ENCODE measurements at regions not wholly inside any gene's neighbourhood (a gene's known extent, or its start where the extent isn't known, plus 50 kb on each side); places are given as distances from the start of the nearest gene placed in this dataset.

GRCh38 chr5:4772591-4772990 lies 367.5 kb upstream of the ADAMTS16 start:
- H3K36me3 ChIP-seq (ENCODE audit: low read depth), result no peaks in the 10 kb centered on the region
- H3K27ac ChIP-seq (ENCODE audit: poor library complexity, severe bottlenecking), result no peak overlapping the region
- no peak overlapping the region for H3K4me3 ChIP-seq (ENCODE audit: severe bottlenecking)
- ATAC-seq (ENCODE audit: low read depth), result no peak
- H3K27me3 ChIP-seq (ENCODE audit: insufficient read depth, poor library complexity, severe bottlenecking), result no peaks in the 10 kb centered on the region
- TF ChIP-seq, protein P1, sequence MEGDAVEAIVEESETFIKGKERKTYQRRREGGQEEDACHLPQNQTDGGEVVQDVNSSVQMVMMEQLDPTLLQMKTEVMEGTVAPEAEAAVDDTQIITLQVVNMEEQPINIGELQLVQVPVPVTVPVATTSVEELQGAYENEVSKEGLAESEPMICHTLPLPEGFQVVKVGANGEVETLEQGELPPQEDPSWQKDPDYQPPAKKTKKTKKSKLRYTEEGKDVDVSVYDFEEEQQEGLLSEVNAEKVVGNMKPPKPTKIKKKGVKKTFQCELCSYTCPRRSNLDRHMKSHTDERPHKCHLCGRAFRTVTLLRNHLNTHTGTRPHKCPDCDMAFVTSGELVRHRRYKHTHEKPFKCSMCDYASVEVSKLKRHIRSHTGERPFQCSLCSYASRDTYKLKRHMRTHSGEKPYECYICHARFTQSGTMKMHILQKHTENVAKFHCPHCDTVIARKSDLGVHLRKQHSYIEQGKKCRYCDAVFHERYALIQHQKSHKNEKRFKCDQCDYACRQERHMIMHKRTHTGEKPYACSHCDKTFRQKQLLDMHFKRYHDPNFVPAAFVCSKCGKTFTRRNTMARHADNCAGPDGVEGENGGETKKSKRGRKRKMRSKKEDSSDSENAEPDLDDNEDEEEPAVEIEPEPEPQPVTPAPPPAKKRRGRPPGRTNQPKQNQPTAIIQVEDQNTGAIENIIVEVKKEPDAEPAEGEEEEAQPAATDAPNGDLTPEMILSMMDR (IDR thresholded peaks at IDR 0.05; ENCODE audit: poor library complexity, severe bottlenecking), result no peak
- no peak for DNase-seq (ENCODE audit: low spot score)
- H3K9me3 ChIP-seq (ENCODE audit: severe bottlenecking), result no peaks in the 10 kb centered on the region
- H3K4me1 ChIP-seq (ENCODE audit: insufficient read depth, poor library complexity, severe bottlenecking), result no peaks in the 10 kb centered on the region

DNA sequence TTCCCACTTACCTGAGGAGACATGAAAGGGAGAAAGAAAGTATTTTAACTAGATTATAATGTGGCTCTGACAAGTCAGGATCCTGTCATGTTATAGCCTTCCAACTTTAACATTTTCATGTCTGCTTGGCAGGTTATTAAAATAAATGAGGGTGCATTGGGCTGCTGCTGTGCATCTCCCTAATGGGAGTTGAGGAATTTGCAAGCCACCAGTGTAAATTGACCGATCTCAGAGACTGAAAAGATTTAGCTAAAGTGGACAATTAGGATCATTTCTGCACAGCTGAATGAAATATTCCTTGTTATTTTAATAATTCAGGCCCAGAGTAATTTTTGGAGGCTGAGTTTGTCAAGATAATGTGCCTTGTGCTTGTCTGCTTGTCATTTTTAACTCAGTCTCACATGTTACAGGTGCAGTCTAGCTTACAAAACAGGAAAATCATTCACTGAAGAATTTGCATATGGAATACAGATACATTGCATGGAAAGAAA lies 366.3 kb upstream of the ADAMTS16 start:
- no peak for DNase-seq (ENCODE audit: low spot score)
- no peak for ATAC-seq (ENCODE audit: low read depth)
- Histone ChIP-seq H3K9me3 (ENCODE audit: severe bottlenecking) (no peaks in the 10 kb centered on the region), H3K27ac (ENCODE audit: poor library complexity, severe bottlenecking) (no peak overlapping the region), H3K4me1 (ENCODE audit: insufficient read depth, poor library complexity, severe bottlenecking) (no peaks in the 10 kb centered on the region), H3K4me3 (ENCODE audit: severe bottlenecking) (no peak overlapping the region), H3K27me3 (ENCODE audit: insufficient read depth, poor library complexity, severe bottlenecking) (no peaks in the 10 kb centered on the region), H3K36me3 (ENCODE audit: low read depth) (no peaks in the 10 kb centered on the region)
- TF ChIP-seq, protein P1 (IDR thresholded peaks at IDR 0.05; ENCODE audit: poor library complexity, severe bottlenecking), result no peak

DNA sequence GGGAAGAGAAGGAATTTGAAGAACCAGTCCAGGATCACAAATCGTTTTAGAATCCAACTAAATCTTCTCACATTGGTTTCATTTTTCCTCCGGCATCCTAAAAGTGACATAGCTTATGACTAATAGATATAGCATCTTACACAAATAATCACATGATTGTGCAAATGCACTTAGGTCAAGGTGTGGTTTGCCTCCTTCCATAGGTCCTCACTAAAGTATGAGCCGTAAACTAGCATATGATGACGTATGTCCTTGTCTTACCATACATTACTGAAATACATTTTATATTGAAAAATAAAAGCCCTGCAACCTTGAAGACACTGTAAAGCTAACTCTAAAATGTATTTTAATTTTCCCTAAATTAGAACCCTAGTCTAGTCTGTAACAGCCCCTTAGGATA lies 362.7 kb upstream of the ADAMTS16 start:
- H3K27me3 ChIP-seq (ENCODE audit: insufficient read depth, poor library complexity, severe bottlenecking), result no peaks in the 10 kb centered on the region
- DNase-seq (ENCODE audit: low spot score) (no peak), ATAC-seq (ENCODE audit: low read depth) (no peak)
- H3K27ac ChIP-seq (ENCODE audit: poor library complexity, severe bottlenecking), result no peak overlapping the region
- TF ChIP-seq, protein P1 (IDR thresholded peaks at IDR 0.05; ENCODE audit: poor library complexity, severe bottlenecking), result no peak
- H3K9me3 ChIP-seq (ENCODE audit: severe bottlenecking), result no peaks in the 10 kb centered on the region
- no peaks in the 10 kb centered on the region for H3K36me3 ChIP-seq (ENCODE audit: low read depth)
- no peaks in the 10 kb centered on the region for H3K4me1 ChIP-seq (ENCODE audit: insufficient read depth, poor library complexity, severe bottlenecking)
- no peak overlapping the region for H3K4me3 ChIP-seq (ENCODE audit: severe bottlenecking)

- Histone ChIP-seq H3K27me3 (ENCODE audit: insufficient read depth, poor library complexity, severe bottlenecking) (no peaks in the 10 kb centered on the region), H3K4me1 (ENCODE audit: insufficient read depth, poor library complexity, severe bottlenecking) (no peaks in the 10 kb centered on the region), H3K27ac (ENCODE audit: poor library complexity, severe bottlenecking) (no peak overlapping the region), H3K36me3 (ENCODE audit: low read depth) (no peaks in the 10 kb centered on the region), H3K4me3 (ENCODE audit: severe bottlenecking) (no peak overlapping the region), H3K9me3 (ENCODE audit: severe bottlenecking) (no peaks in the 10 kb centered on the region)
- ATAC-seq (ENCODE audit: low read depth), result no peak
- no peak for DNase-seq (ENCODE audit: low spot score)
- TF ChIP-seq, protein P1 (IDR thresholded peaks at IDR 0.05; ENCODE audit: poor library complexity, severe bottlenecking), result no peak
Observed at GRCh38 chr5:4780633-4781032, 359.5 kb upstream of the ADAMTS16 start.

DNA sequence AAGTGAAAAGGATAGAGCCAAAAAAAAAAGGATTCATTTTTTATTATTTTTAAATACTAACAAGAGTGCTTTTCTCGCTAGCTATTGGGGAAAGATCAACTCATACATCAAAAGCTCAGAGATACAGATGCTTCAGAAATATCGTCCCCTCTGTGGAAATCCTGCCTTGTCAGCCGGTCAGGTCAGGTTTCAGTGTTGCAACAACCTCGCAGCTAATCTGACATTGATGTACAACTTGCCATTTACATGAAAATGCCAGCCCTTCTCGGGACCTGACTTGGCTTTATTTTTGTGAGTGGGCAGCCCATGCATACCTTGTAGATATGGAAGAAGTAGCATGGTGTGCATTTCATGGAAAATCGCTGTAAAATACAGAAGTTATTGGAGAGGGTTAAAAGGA lies 358.8 kb upstream of the ADAMTS16 start:
- DNase-seq (ENCODE audit: low spot score), result no peak
- no peak for ATAC-seq (ENCODE audit: low read depth)
- Histone ChIP-seq H3K27me3 (ENCODE audit: insufficient read depth, poor library complexity, severe bottlenecking) (no peaks in the 10 kb centered on the region), H3K36me3 (ENCODE audit: low read depth) (no peaks in the 10 kb centered on the region), H3K9me3 (ENCODE audit: severe bottlenecking) (no peaks in the 10 kb centered on the region), H3K4me3 (ENCODE audit: severe bottlenecking) (no peak overlapping the region), H3K27ac (ENCODE audit: poor library complexity, severe bottlenecking) (no peak overlapping the region), H3K4me1 (ENCODE audit: insufficient read depth, poor library complexity, severe bottlenecking) (no peaks in the 10 kb centered on the region)
- TF ChIP-seq, protein P1 (IDR thresholded peaks at IDR 0.05; ENCODE audit: poor library complexity, severe bottlenecking), result no peak
